Fibroblast of lung (primary cell): ENCODE measurements at regions not wholly inside any gene's neighbourhood (a gene's known extent, or its start where the extent isn't known, plus 50 kb on each side); places are given as distances from the start of the nearest gene placed in this dataset.

Source experiments
- EZH2 ChIP-seq: IDR thresholded peaks from 2 replicates; pipeline ENCODE4 v1.5.1; 2012; ENCODE audit warnings: low read length, control low read depth, mild to moderate bottlenecking; ENCODE audit errors: missing control alignments
- TF ChIP-seq, protein P1 (sequence below), 2 donors: IDR thresholded peaks in 1 of 2; conservative IDR thresholded peaks in 1 of 2; 1 replicate in 1 of 2; 2 replicates in 1 of 2; pipeline ENCODE4 v1.5.1; 2011 to 2012; ENCODE audit warnings: low read length in 2 of 2, control low read depth in 1 of 2, inconsistent platforms in 1 of 2, low read depth in 1 of 2, mild to moderate bottlenecking in 1 of 2

GRCh38 chr7:10821156-10821555 lies 152.5 kb upstream of the PHF14 start:
- no peak for TF ChIP-seq EZH2
- TF ChIP-seq, protein P1, sequence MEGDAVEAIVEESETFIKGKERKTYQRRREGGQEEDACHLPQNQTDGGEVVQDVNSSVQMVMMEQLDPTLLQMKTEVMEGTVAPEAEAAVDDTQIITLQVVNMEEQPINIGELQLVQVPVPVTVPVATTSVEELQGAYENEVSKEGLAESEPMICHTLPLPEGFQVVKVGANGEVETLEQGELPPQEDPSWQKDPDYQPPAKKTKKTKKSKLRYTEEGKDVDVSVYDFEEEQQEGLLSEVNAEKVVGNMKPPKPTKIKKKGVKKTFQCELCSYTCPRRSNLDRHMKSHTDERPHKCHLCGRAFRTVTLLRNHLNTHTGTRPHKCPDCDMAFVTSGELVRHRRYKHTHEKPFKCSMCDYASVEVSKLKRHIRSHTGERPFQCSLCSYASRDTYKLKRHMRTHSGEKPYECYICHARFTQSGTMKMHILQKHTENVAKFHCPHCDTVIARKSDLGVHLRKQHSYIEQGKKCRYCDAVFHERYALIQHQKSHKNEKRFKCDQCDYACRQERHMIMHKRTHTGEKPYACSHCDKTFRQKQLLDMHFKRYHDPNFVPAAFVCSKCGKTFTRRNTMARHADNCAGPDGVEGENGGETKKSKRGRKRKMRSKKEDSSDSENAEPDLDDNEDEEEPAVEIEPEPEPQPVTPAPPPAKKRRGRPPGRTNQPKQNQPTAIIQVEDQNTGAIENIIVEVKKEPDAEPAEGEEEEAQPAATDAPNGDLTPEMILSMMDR (conservative IDR thresholded peaks at IDR 0.05 in 1 of 2, IDR thresholded peaks at IDR 0.05 in 1 of 2; ENCODE audit: low read depth in 1 of 2, low read length in 2 of 2) = no peak
